ENCODE measurements at regions not wholly inside any gene's neighbourhood (a gene's known extent, or its start where the extent isn't known, plus 50 kb on each side); places are given as distances from the start of the nearest gene placed in this dataset.

DNA sequence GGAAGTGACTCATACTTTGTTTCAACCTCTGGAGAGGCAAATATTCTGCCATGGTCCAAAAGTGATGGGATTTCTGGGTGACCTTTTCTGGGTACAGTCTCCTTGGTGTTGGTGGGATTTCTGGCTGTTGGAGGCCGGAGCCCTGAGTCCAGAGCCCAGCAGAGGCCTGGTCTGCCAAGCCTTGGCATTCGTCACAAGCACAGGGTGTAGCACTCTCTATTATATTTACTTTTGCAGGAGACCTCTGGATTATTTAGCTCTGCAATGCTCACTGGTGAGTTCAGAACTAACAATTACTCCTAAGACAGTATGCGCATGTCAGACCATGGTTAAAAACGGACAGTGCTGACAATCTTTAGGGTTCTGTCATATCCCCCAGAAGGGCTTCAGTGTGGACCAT, 201.6 kb upstream of the TWIST2 start:
- TF ChIP-seq ELF4 (IDR thresholded peaks at IDR 0.05) (no peak), SP1 (IDR thresholded peaks at IDR 0.05) (no peak), FOXK2 (IDR thresholded peaks at IDR 0.05) (no peak), ARNT (IDR thresholded peaks at IDR 0.05) (no peak), HDGF (IDR thresholded peaks at IDR 0.05; ENCODE audit: borderline replicate concordance) (no peak), ZNF384 (IDR thresholded peaks at IDR 0.05) (no peak), BHLHE40 (IDR thresholded peaks at IDR 0.05; ENCODE audit: borderline replicate concordance) (no peak), FOXA1 (IDR thresholded peaks at IDR 0.05) (no peak), FOXM1 (IDR thresholded peaks at IDR 0.05; ENCODE audit: borderline replicate concordance) (no peak), TARDBP (IDR thresholded peaks at IDR 0.05) (no peak)
- TF ChIP-seq, protein P1, sequence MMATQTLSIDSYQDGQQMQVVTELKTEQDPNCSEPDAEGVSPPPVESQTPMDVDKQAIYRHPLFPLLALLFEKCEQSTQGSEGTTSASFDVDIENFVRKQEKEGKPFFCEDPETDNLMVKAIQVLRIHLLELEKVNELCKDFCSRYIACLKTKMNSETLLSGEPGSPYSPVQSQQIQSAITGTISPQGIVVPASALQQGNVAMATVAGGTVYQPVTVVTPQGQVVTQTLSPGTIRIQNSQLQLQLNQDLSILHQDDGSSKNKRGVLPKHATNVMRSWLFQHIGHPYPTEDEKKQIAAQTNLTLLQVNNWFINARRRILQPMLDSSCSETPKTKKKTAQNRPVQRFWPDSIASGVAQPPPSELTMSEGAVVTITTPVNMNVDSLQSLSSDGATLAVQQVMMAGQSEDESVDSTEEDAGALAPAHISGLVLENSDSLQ (IDR thresholded peaks at IDR 0.05), result no peak
